Hepatocyte (in vitro differentiated cells): ENCODE measurements at regions not wholly inside any gene's neighbourhood (a gene's known extent, or its start where the extent isn't known, plus 50 kb on each side); places are given as distances from the start of the nearest gene placed in this dataset.

Source experiments
- DNase-seq: peaks from one replicate; pipeline ENCODE4 v3.0.0-alpha.2; 2016; ENCODE audit warnings: low spot score
- H2AFZ ChIP-seq: fragments of 200-600 bp; sonication (generic); 2 replicates; pipeline ENCODE4 v1.6.0; 2016; ENCODE audit warnings: antibody characterized with exemption, mild to moderate bottlenecking
- H3K27ac ChIP-seq: fragments of 200-600 bp; sonication (generic); 2 replicates; pipeline ENCODE4 v1.5.1; 2016; ENCODE audit warnings: mild to moderate bottlenecking
- H3K27me3 ChIP-seq: fragments of 200-600 bp; sonication (generic); 2 replicates; pipeline ENCODE4 v1.6.1; 2016
- H3K36me3 ChIP-seq: fragments of 200-600 bp; sonication (generic); replicated peaks from 2 replicates; pipeline ENCODE4 v1.5.1; 2016; ENCODE audit warnings: low read depth; ENCODE audit not compliant: insufficient read depth
- H3K4me1 ChIP-seq: fragments of 200-600 bp; sonication (generic); 2 replicates; pipeline ENCODE4 v1.5.1; 2016; ENCODE audit warnings: mild to moderate bottlenecking, moderate library complexity; ENCODE audit not compliant: insufficient read depth
- H3K4me2 ChIP-seq: fragments of 200-600 bp; sonication (generic); 2 replicates; pipeline ENCODE4 v1.6.0; 2016
- H3K4me3 ChIP-seq: fragments of 200-600 bp; sonication (generic); 2 replicates; pipeline ENCODE4 v1.5.1; 2016; ENCODE audit warnings: mild to moderate bottlenecking
- H3K79me2 ChIP-seq: fragments of 200-600 bp; sonication (generic); 2 replicates; pipeline ENCODE4 v1.6.0; 2017; ENCODE audit warnings: mild to moderate bottlenecking
- H3K9me2 ChIP-seq: fragments of 200-600 bp; sonication (generic); replicated peaks from 2 replicates; pipeline ENCODE4 v1.6.0; 2017; ENCODE audit warnings: mild to moderate bottlenecking; ENCODE audit not compliant: insufficient read depth
- H3K9me3 ChIP-seq: fragments of 200-600 bp; sonication (generic); 2 replicates; pipeline ENCODE4 v1.5.1; 2016; ENCODE audit warnings: low read depth, mild to moderate bottlenecking
- H4K20me1 ChIP-seq: fragments of 200-600 bp; sonication (generic); 2 replicates; pipeline ENCODE4 v1.6.0; 2016; ENCODE audit warnings: mild to moderate bottlenecking; ENCODE audit not compliant: insufficient read depth, poor library complexity, severe bottlenecking
- CTCF ChIP-seq: fragments of 200-600 bp; sonication (generic); IDR thresholded peaks from 2 replicates; pipeline ENCODE4 v1.5.1; 2016; ENCODE audit warnings: antibody characterized with exemption, mild to moderate bottlenecking; ENCODE audit not compliant: poor library complexity
- EZH2 ChIP-seq: fragments of 200-600 bp; sonication (generic); IDR thresholded peaks from 2 replicates; pipeline ENCODE4 v1.6.1; 2016; ENCODE audit warnings: antibody characterized with exemption, mild to moderate bottlenecking, borderline replicate concordance
- EZH2phosphoT487 ChIP-seq: fragments of 200-600 bp; sonication (generic); IDR thresholded peaks from one replicate; pipeline ENCODE4 v1.6.1; 2018; ENCODE audit warnings: antibody characterized with exemption, mild to moderate bottlenecking, low read depth, moderate library complexity; ENCODE audit not compliant: unreplicated experiment, severe bottlenecking
- WGBS: methylation state at CpG from one replicate; pipeline ENCODE4 v1.1.6; 2016; ENCODE audit warnings: low lambda C conversion rate; ENCODE audit errors: missing lambda C conversion rate; 5-methylcytosine and 5-hydroxymethylcytosine counted together

GRCh38 chr15:31211353-31211752 is 109.8 kb upstream of the TRPM1 start:
- H4K20me1 ChIP-seq: no peaks in the 10 kb centered on the region
- DNase-seq: no peak
- H3K9me2 ChIP-seq: no peaks in the 10 kb centered on the region
- H3K36me3 ChIP-seq: no peaks in the 10 kb centered on the region
- no peak overlapping the region for H3K4me3 ChIP-seq
- H2AFZ ChIP-seq: no peak overlapping the region
- H3K79me2 ChIP-seq: no peaks in the 10 kb centered on the region
- H3K27ac ChIP-seq: no peak overlapping the region
- H3K9me3 ChIP-seq: no peaks in the 10 kb centered on the region
- no peak for TF ChIP-seq EZH2phosphoT487
- TF ChIP-seq CTCF: no peak
- no peak for TF ChIP-seq EZH2
- H3K4me1 ChIP-seq: peaks cover 23% of the 10 kb centered on the region
- WGBS: 94% methylated on average over 4 of the region's 4 CpGs
- no peak overlapping the region for H3K4me2 ChIP-seq
- no peaks in the 10 kb centered on the region for H3K27me3 ChIP-seq

GRCh38 chr15:31212326-31213080 is 111.0 kb upstream of the TRPM1 start:
- DNase-seq: no peak
- WGBS: 56% methylated on average over 10 of the region's 10 CpGs
- Histone ChIP-seq H3K27ac (peak overlapping the region; percentile 46), H3K36me3 (no peaks in the 10 kb centered on the region), H3K4me3 (no peak overlapping the region), H3K9me2 (no peaks in the 10 kb centered on the region), H2AFZ (no peak overlapping the region), H4K20me1 (no peaks in the 10 kb centered on the region), H3K4me2 (peak overlapping the region; percentile 47), H3K4me1 (peaks cover 28% of the 10 kb centered on the region), H3K79me2 (no peaks in the 10 kb centered on the region), H3K9me3 (no peaks in the 10 kb centered on the region), H3K27me3 (no peaks in the 10 kb centered on the region)
- TF ChIP-seq EZH2phosphoT487 (no peak), EZH2 (no peak), CTCF (no peak)

- Histone ChIP-seq H3K9me2 (no peaks in the 10 kb centered on the region), H3K36me3 (no peaks in the 10 kb centered on the region), H3K4me3 (no peak overlapping the region), H3K79me2 (no peaks in the 10 kb centered on the region), H3K4me1 (peaks cover 28% of the 10 kb centered on the region), H3K9me3 (no peaks in the 10 kb centered on the region), H3K4me2 (no peak overlapping the region), H2AFZ (no peak overlapping the region), H3K27me3 (no peaks in the 10 kb centered on the region), H4K20me1 (no peaks in the 10 kb centered on the region), H3K27ac (no peak overlapping the region)
- no peak for TF ChIP-seq CTCF
- DNase-seq: no peak
- WGBS: 89% methylated on average over 8 of the region's 8 CpGs
These were observed 112.3 kb upstream of the KLF13 start for GRCh38 chr15:31214158-31214863.
